ENCODE measurements at regions not wholly inside any gene's neighbourhood (a gene's known extent, or its start where the extent isn't known, plus 50 kb on each side); places are given as distances from the start of the nearest gene placed in this dataset.

DNA sequence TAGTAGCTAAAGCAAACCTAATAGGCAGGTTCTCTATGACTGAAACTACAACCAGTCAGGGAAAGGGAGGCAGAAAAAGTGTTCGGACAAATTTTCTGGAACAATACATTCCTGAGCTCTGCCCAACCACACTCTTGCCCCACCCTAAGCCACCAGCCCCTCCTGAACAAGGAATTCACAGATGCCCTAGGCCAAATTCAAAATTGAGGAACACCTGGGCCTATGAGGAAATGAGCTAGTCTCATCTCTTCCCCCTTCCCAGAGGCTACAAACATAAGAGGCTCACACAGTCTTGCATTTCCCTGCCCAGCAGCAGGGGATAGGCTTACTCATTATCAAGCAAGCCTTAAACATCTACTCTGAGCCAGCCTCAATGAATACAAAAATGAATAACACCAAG is 284.7 kb downstream of the ZNF674 start:
- no peak for TF ChIP-seq MYNN (tag by site-specific recombination; IDR thresholded peaks at IDR 0.05; ENCODE audit: borderline replicate concordance)
- TF ChIP-seq, protein P1, sequence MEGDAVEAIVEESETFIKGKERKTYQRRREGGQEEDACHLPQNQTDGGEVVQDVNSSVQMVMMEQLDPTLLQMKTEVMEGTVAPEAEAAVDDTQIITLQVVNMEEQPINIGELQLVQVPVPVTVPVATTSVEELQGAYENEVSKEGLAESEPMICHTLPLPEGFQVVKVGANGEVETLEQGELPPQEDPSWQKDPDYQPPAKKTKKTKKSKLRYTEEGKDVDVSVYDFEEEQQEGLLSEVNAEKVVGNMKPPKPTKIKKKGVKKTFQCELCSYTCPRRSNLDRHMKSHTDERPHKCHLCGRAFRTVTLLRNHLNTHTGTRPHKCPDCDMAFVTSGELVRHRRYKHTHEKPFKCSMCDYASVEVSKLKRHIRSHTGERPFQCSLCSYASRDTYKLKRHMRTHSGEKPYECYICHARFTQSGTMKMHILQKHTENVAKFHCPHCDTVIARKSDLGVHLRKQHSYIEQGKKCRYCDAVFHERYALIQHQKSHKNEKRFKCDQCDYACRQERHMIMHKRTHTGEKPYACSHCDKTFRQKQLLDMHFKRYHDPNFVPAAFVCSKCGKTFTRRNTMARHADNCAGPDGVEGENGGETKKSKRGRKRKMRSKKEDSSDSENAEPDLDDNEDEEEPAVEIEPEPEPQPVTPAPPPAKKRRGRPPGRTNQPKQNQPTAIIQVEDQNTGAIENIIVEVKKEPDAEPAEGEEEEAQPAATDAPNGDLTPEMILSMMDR (tag by site-specific recombination; IDR thresholded peaks at IDR 0.05) = no peak

Measured in HEK293 (cell line).